H1 (cell line): ENCODE measurements at regions not wholly inside any gene's neighbourhood (a gene's known extent, or its start where the extent isn't known, plus 50 kb on each side); places are given as distances from the start of the nearest gene placed in this dataset.

Source experiments
- ASH2L ChIP-seq: fragments of 200-600, 300-600 bp; sonication (generic); IDR thresholded peaks from one replicate; pipeline ENCODE4 v1.7.1; 2017; ENCODE audit warnings: low read length
- EP300 ChIP-seq, 2 experiments: IDR thresholded peaks; 1 replicate in 1 of 2; 2 replicates in 1 of 2; pipeline ENCODE4 v1.6.1; 2011 to 2012; ENCODE audit warnings: low read depth in 2 of 2, low read length in 2 of 2, mild to moderate bottlenecking in 2 of 2, borderline replicate concordance in 1 of 2, inconsistent platforms in 1 of 2, moderate library complexity in 1 of 2
- FOSL1 ChIP-seq: IDR thresholded peaks from 2 replicates; pipeline ENCODE4 v1.6.1; 2011; ENCODE audit warnings: mild to moderate bottlenecking, low read depth, low read length, moderate library complexity; ENCODE audit not compliant: insufficient read depth
- GTF2F1 ChIP-seq: IDR thresholded peaks from 2 replicates; pipeline ENCODE4 v1.6.1; 2012; ENCODE audit warnings: low read depth, low read length, improper control_type of control experiment, borderline replicate concordance
- HDAC2 ChIP-seq, 2 experiments: fragments of 300-600 bp in 1 of 2; sonication (generic) in 1 of 2; IDR thresholded peaks; 2 replicates each; pipeline ENCODE4 v1.6.1; 2011 to 2012; ENCODE audit warnings: low read depth in 2 of 2, low read length in 2 of 2, mild to moderate bottlenecking in 2 of 2, moderate library complexity in 2 of 2, borderline replicate concordance in 1 of 2, inconsistent platforms in 1 of 2
- KDM5A ChIP-seq: fragments of 200-600 bp; IDR thresholded peaks from 2 replicates; pipeline ENCODE4 v1.7.1; 2012; ENCODE audit warnings: mild to moderate bottlenecking, low read length, inconsistent platforms, mixed read lengths
- POLR2AphosphoS5 ChIP-seq: IDR thresholded peaks from 2 replicates; pipeline ENCODE4 v1.6.1; 2011; ENCODE audit warnings: low read depth, low read length
- RBBP5 ChIP-seq: IDR thresholded peaks from 2 replicates; pipeline ENCODE4 v1.7.1; 2012; ENCODE audit warnings: low read depth, mild to moderate bottlenecking, inconsistent platforms, low read length, moderate library complexity, borderline replicate concordance
- RNF2 ChIP-seq: fragments of 200-900, 300-1000 bp; sonication (generic); IDR thresholded peaks from 2 replicates; pipeline ENCODE4 v1.7.1; 2016; ENCODE audit warnings: borderline replicate concordance, low read depth, mild to moderate bottlenecking, antibody characterized with exemption, low read length; ENCODE audit not compliant: poor library complexity, severe bottlenecking; ENCODE audit errors: missing control alignments
- SIRT6 ChIP-seq: IDR thresholded peaks from one replicate; pipeline ENCODE4 v1.7.1; 2012; ENCODE audit warnings: low read length, inconsistent platforms
- SP1 ChIP-seq: IDR thresholded peaks from 2 replicates; pipeline ENCODE4 v1.6.1; 2011; ENCODE audit warnings: low read depth, low read length
- SUZ12 ChIP-seq: fragments of 200-600 bp; sonication (generic); IDR thresholded peaks from 2 replicates; pipeline ENCODE4 v1.6.1; 2012; ENCODE audit warnings: mild to moderate bottlenecking, inconsistent platforms, low read length, moderate library complexity, mixed read lengths
- TAF1 ChIP-seq: IDR thresholded peaks from 2 replicates; pipeline ENCODE4 v1.6.1; 2011; ENCODE audit warnings: mild to moderate bottlenecking, low read depth, low read length
- TAF7 ChIP-seq: optimal IDR thresholded peaks from 2 replicates; pipeline ENCODE3; 2011; ENCODE audit warnings: low read depth, mild to moderate bottlenecking, inconsistent platforms, low read length, moderate library complexity, borderline replicate concordance
- TEAD4 ChIP-seq: IDR thresholded peaks from 2 replicates; pipeline ENCODE4 v1.6.1; 2012; ENCODE audit warnings: low read depth, low read length, inconsistent platforms, mixed read lengths

- TF ChIP-seq RNF2 = no peak
- peak; percentile 85 for TF ChIP-seq RBBP5
- no peak for TF ChIP-seq TAF7
- peak in 1 of 2 experiments; percentile 63; a peak in 1 of 3 replicates for TF ChIP-seq EP300 (IDR thresholded peaks at IDR 0.05; ENCODE audit: borderline replicate concordance in 1 of 2, low read depth in 2 of 2, low read length in 2 of 2)
- TF ChIP-seq SP1 = peak; percentile 66; the same call in 1 of the 2 replicates
- TF ChIP-seq GTF2F1 = no peak
- TF ChIP-seq TEAD4 = no peak
- TF ChIP-seq POLR2AphosphoS5 = no peak
- no peak for TF ChIP-seq FOSL1
- TF ChIP-seq HDAC2 (IDR thresholded peaks at IDR 0.05; ENCODE audit: borderline replicate concordance in 1 of 2, low read depth in 2 of 2, low read length in 2 of 2) = no peak
- peak; percentile 96 for TF ChIP-seq ASH2L
- no peak for TF ChIP-seq SIRT6
- TF ChIP-seq TAF1 = 0 out of 2 replicates have a peak, but pooled peaks have one; percentile 4
- no peak for TF ChIP-seq KDM5A
- TF ChIP-seq SUZ12 = no peak
These were observed 464.3 kb upstream of the ADARB2 start (continued) for GRCh38 chr10:2201534-2202099.
